SK-N-SH (cell line): ENCODE measurements at regions not wholly inside any gene's neighbourhood (a gene's known extent, or its start where the extent isn't known, plus 50 kb on each side); places are given as distances from the start of the nearest gene placed in this dataset.

Experiments
- CTCF ChIA-PET: fragments of 300-600, 350-600 bp; formaldehyde crosslinking; extraction: SDS; loops from one replicate; lab custom pipeline; 2021; lab: Yijun Ruan, JAX
- POLR2A ChIA-PET: fragments of 350-600 bp; sonication (Branson Sonifier 250); formaldehyde crosslinking; extraction: SDS; loops from one replicate; lab custom pipeline; 2020; ENCODE audit warnings: antibody characterized with exemption, inconsistent platforms; lab: Yijun Ruan, JAX
- DNase-seq: peaks from one replicate; pipeline ENCODE4 v3.0.0; 2012
- H2AFZ ChIP-seq: fragments of 200-600 bp; sonication (generic); 2 replicates; pipeline ENCODE4 v1.8.1; 2016; ENCODE audit warnings: antibody characterized with exemption, mild to moderate bottlenecking, low read depth
- H3F3A ChIP-seq: fragments of 200-600 bp; sonication (generic); replicated peaks from 2 replicates; pipeline ENCODE3; 2016; ENCODE audit warnings: antibody characterized with exemption, mild to moderate bottlenecking; ENCODE audit not compliant: insufficient read depth
- H3K27ac ChIP-seq, 2 experiments: fragments of 200-500 bp in 1 of 2; fragments of 200-600 bp in 1 of 2; sonication (Bioruptor generic) in 1 of 2; sonication (generic), shearing (Covaris generic) in 1 of 2; 2 replicates each; pipeline versions ENCODE4 v1.5.1 to v1.6.1; 2014 to 2016; ENCODE audit warnings: low read depth in 2 of 2, inconsistent platforms in 1 of 2, low read length in 1 of 2, mild to moderate bottlenecking in 1 of 2, mixed read lengths in 1 of 2
- H3K27me3 ChIP-seq: fragments of 200-600 bp; sonication (generic), shearing (Covaris generic); 2 replicates; pipeline ENCODE4 v1.6.1; 2016; ENCODE audit warnings: mixed run types; ENCODE audit not compliant: insufficient read depth
- H3K36me3 ChIP-seq, 2 experiments: fragments of 200-500 bp in 1 of 2; fragments of 200-600 bp in 1 of 2; sonication (Bioruptor generic) in 1 of 2; sonication (generic) in 1 of 2; replicated peaks in 1 of 2; 2 replicates each; pipeline versions ENCODE3 to v1.5.1; 2014 to 2016; ENCODE audit warnings: low read length in 1 of 2, mild to moderate bottlenecking in 1 of 2; ENCODE audit not compliant: insufficient read depth in 2 of 2, control insufficient read depth in 1 of 2
- H3K4me1 ChIP-seq, 2 experiments: fragments of 200-500 bp in 1 of 2; fragments of 200-600 bp in 1 of 2; sonication (Bioruptor generic) in 1 of 2; sonication (generic), shearing (Covaris generic) in 1 of 2; 2 replicates each; pipeline versions ENCODE4 v1.5.1 to v1.6.1; 2014 to 2016; ENCODE audit warnings: low read depth in 1 of 2, low read length in 1 of 2, mixed run types in 1 of 2; ENCODE audit not compliant: insufficient read depth in 2 of 2, control insufficient read depth in 1 of 2
- H3K4me2 ChIP-seq: fragments of 200-600 bp; sonication (generic), shearing (Covaris generic); 2 replicates; pipeline ENCODE4 v1.6.1; 2017; ENCODE audit warnings: mixed run types
- H3K4me3 ChIP-seq, 2 experiments: fragments of 200-500 bp in 1 of 2; fragments of 200-600 bp in 1 of 2; sonication (Bioruptor generic) in 1 of 2; sonication (generic), shearing (Covaris generic) in 1 of 2; 2 replicates each; pipeline versions ENCODE4 v1.5.1 to v1.8.1; 2014 to 2016; ENCODE audit warnings: low read depth in 2 of 2, inconsistent platforms in 1 of 2, low read length in 1 of 2, mild to moderate bottlenecking in 1 of 2, mixed read lengths in 1 of 2, moderate library complexity in 1 of 2
- H3K79me2 ChIP-seq: fragments of 200-600 bp; sonication (generic); 2 replicates; pipeline ENCODE4 v1.8.1; 2017; ENCODE audit warnings: mild to moderate bottlenecking; ENCODE audit not compliant: insufficient read depth
- H3K9ac ChIP-seq: fragments of 200-600 bp; sonication (generic); 2 replicates; pipeline ENCODE4 v1.6.1; 2017; ENCODE audit warnings: mixed run types
- H3K9me2 ChIP-seq: fragments of 200-600 bp; sonication (generic); 2 replicates; pipeline ENCODE4 v1.6.1; 2017; ENCODE audit warnings: mixed run types
- H3K9me3 ChIP-seq: fragments of 200-600 bp; sonication (generic); 2 replicates; pipeline ENCODE4 v1.6.1; 2017; ENCODE audit warnings: mixed run types, mild to moderate bottlenecking, moderate library complexity
- H4K20me1 ChIP-seq: fragments of 200-600 bp; sonication (generic); 2 replicates; pipeline ENCODE4 v1.6.1; 2017; ENCODE audit warnings: mild to moderate bottlenecking, mixed run types; ENCODE audit not compliant: insufficient read depth
- CHD2 ChIP-seq: fragments of 150-350 bp; IDR thresholded peaks from 2 replicates; pipeline ENCODE4 v1.6.1; 2018; ENCODE audit warnings: low read length; ENCODE audit not compliant: partially characterized antibody
- CTCF ChIP-seq: fragments of 200-600 bp; sonication (generic); IDR thresholded peaks from 2 replicates; pipeline ENCODE4 v1.6.1; 2017; ENCODE audit warnings: antibody characterized with exemption, mild to moderate bottlenecking, moderate library complexity
- EP300 ChIP-seq, 2 experiments: IDR thresholded peaks; 2 replicates each; pipeline versions ENCODE4 v1.4.0 to v1.6.1; 2012; ENCODE audit warnings: borderline replicate concordance in 1 of 2, low read depth in 1 of 2, low read length in 1 of 2
- FOXM1 ChIP-seq: IDR thresholded peaks from 2 replicates; pipeline ENCODE4 v1.4.0; 2012; ENCODE audit warnings: low read depth, mild to moderate bottlenecking
- GABPA ChIP-seq: IDR thresholded peaks from 2 replicates; pipeline ENCODE4 v1.4.0; 2012; ENCODE audit warnings: low read depth, mild to moderate bottlenecking
- GATA2 ChIP-seq: sonication (generic); formaldehyde crosslinking; IDR thresholded peaks from 2 replicates; pipeline ENCODE4 v1.5.0; 2020; ENCODE audit warnings: mild to moderate bottlenecking, missing genetic modification reagents
- MAX ChIP-seq: IDR thresholded peaks from 2 replicates; pipeline ENCODE4 v1.4.0; 2012; ENCODE audit warnings: low read depth
- MEF2A ChIP-seq: IDR thresholded peaks from 2 replicates; pipeline ENCODE4 v1.4.0; 2012; ENCODE audit warnings: low read depth, borderline replicate concordance
- NFIC ChIP-seq: IDR thresholded peaks from 2 replicates; pipeline ENCODE4 v1.4.0; 2012; ENCODE audit warnings: borderline replicate concordance
- PBX3 ChIP-seq: IDR thresholded peaks from 2 replicates; pipeline ENCODE4; 2012
- POLR2AphosphoS5 ChIP-seq: IDR thresholded peaks from 2 replicates; pipeline ENCODE4 v1.6.1; 2012; ENCODE audit warnings: low read depth, low read length
- RAD21 ChIP-seq: IDR thresholded peaks from 2 replicates; pipeline ENCODE4 v1.6.1; 2012; ENCODE audit warnings: mild to moderate bottlenecking, low read length
- SMC3 ChIP-seq: IDR thresholded peaks from 2 replicates; pipeline ENCODE4 v1.6.1; 2012; ENCODE audit warnings: low read depth, low read length, improper control_type of control experiment
- TEAD4 ChIP-seq: IDR thresholded peaks from 2 replicates; pipeline ENCODE4 v1.4.0; 2012; ENCODE audit warnings: mild to moderate bottlenecking, borderline replicate concordance; ENCODE audit not compliant: insufficient read depth
- USF1 ChIP-seq: IDR thresholded peaks from 2 replicates; pipeline ENCODE4 v1.4.0; 2012; ENCODE audit warnings: low read depth, borderline replicate concordance
- YY1 ChIP-seq: IDR thresholded peaks from 2 replicates; pipeline ENCODE4 v1.4.0; 2012; ENCODE audit warnings: low read depth, mild to moderate bottlenecking
- WGBS: methylation state at CpG from one replicate; pipeline ENCODE4 v1.1.6; 2017; ENCODE audit warnings: low lambda C conversion rate; 5-methylcytosine and 5-hydroxymethylcytosine counted together

GRCh38 chr11:80970037-80970436 lies 1529.2 kb upstream of the TENM4 start:
- H3F3A ChIP-seq: no peaks in the 10 kb centered on the region
- no peaks in the 10 kb centered on the region for H3K36me3 ChIP-seq
- no peak overlapping the region for H3K4me3 ChIP-seq
- H3K9me2 ChIP-seq: no peaks in the 10 kb centered on the region
- H4K20me1 ChIP-seq: no peaks in the 10 kb centered on the region
- POLR2A ChIA-PET: no interaction called here
- H3K27me3 ChIP-seq: no peaks in the 10 kb centered on the region
- no peak for DNase-seq
- no peaks in the 10 kb centered on the region for H3K9me3 ChIP-seq
- no peaks in the 10 kb centered on the region for H3K4me1 ChIP-seq
- H3K4me2 ChIP-seq: no peak overlapping the region
- H3K9ac ChIP-seq: no peak overlapping the region
- CTCF ChIA-PET: no interaction called here
- TF ChIP-seq NFIC (no peak), EP300 (IDR thresholded peaks at IDR 0.05; ENCODE audit: borderline replicate concordance in 1 of 2, low read depth in 1 of 2, low read length in 1 of 2) (no peak), GATA2 (no peak), MAX (no peak), GABPA (no peak), CHD2 (no peak), TEAD4 (no peak), CTCF (no peak)
- TF ChIP-seq, all 33 proteins: peak for 0
- no peaks in the 10 kb centered on the region for H3K79me2 ChIP-seq
- no peak overlapping the region for H2AFZ ChIP-seq
- H3K27ac ChIP-seq: no peak overlapping the region

- no peak overlapping the region for H3K4me3 ChIP-seq
- 41% methylated on average over 5 of the region's 5 CpGs for WGBS
These were observed 1526.8 kb upstream of the TENM4 start for GRCh38 chr11:80967649-80968048.

More at GRCh38 chr11:80967649-80968048, 1526.8 kb upstream of the TENM4 start:
- 0 out of 2 replicates have a peak overlapping the region, but pooled peaks have one; percentile 3 for H2AFZ ChIP-seq
- H3K27ac ChIP-seq: no peak overlapping the region
- peak overlapping the region; percentile 52 for H3K4me2 ChIP-seq
- no peak for TF ChIP-seq USF1
- no peak for TF ChIP-seq YY1
- TF ChIP-seq POLR2AphosphoS5: no peak
- TF ChIP-seq MEF2A: no peak
- TF ChIP-seq MAX: no peak
- TF ChIP-seq SMC3: no peak
- no peak for TF ChIP-seq PBX3
- no peak for TF ChIP-seq CTCF
- TF ChIP-seq TEAD4: no peak
- TF ChIP-seq FOXM1: no peak
- no peak for TF ChIP-seq RAD21
- TF ChIP-seq CHD2: no peak
- no peak for DNase-seq
- H3K27me3 ChIP-seq: no peaks in the 10 kb centered on the region
- no peaks in the 10 kb centered on the region for H3K9me2 ChIP-seq
- H3K79me2 ChIP-seq: no peaks in the 10 kb centered on the region
- no peaks in the 10 kb centered on the region for H3K36me3 ChIP-seq
- no peaks in the 10 kb centered on the region for H3K9me3 ChIP-seq
- ChIA-PET CTCF (no interaction called here), POLR2A (no interaction called here)
- no peak overlapping the region for H3K9ac ChIP-seq
- no peaks in the 10 kb centered on the region for H4K20me1 ChIP-seq
- no peaks in the 10 kb centered on the region for H3F3A ChIP-seq
- no peaks in the 10 kb centered on the region for H3K4me1 ChIP-seq
